ENCODE measurements at regions not wholly inside any gene's neighbourhood (a gene's known extent, or its start where the extent isn't known, plus 50 kb on each side); places are given as distances from the start of the nearest gene placed in this dataset.

- no peaks in the 10 kb centered on the region for H3K4me1 ChIP-seq (ENCODE audit: insufficient read depth, low read length)
- H3K36me3 ChIP-seq (replicated peaks in 1 of 2; ENCODE audit: control insufficient read depth in 1 of 2, insufficient read depth in 2 of 2, low read length in 2 of 2): no peaks in the 10 kb centered on the region
- POLR2A ChIA-PET: no interaction called here
- intact Hi-C loops (cut with micrococcal nuclease; ENCODE audit: unreplicated experiment): no loop called here
- TF ChIP-seq HES4 (CRISPR knock-in tag; IDR thresholded peaks at IDR 0.05; ENCODE audit: borderline replicate concordance) (no peak), PCBP2 (optimal IDR thresholded peaks at IDR 0.05; ENCODE audit: low read depth, low read length, poor library complexity, severe bottlenecking) (no peak), ZBTB25 (CRISPR knock-in tag; IDR thresholded peaks at IDR 0.05) (no peak), IKZF4 (CRISPR knock-in tag; IDR thresholded peaks at IDR 0.05; ENCODE audit: borderline replicate concordance, low read depth, not compliant biosample characterization) (no peak), ZNF660 (CRISPR knock-in tag; IDR thresholded peaks at IDR 0.05; ENCODE audit: borderline replicate concordance, low read depth) (no peak), SMARCC2 (IDR thresholded peaks at IDR 0.05) (no peak), ZNF205 (CRISPR knock-in tag; IDR thresholded peaks at IDR 0.05) (no peak), ZNF496 (CRISPR knock-in tag; IDR thresholded peaks at IDR 0.05; ENCODE audit: insufficient replicate concordance) (no peak), ZNF30 (CRISPR knock-in tag; IDR thresholded peaks at IDR 0.05) (no peak), NFYB (CRISPR knock-in tag; IDR thresholded peaks at IDR 0.05) (no peak), PHF21A (CRISPR knock-in tag; IDR thresholded peaks at IDR 0.05) (no peak), CHD4 (IDR thresholded peaks at IDR 0.05; ENCODE audit: borderline replicate concordance, low read length) (no peak), ZNF678 (CRISPR knock-in tag; IDR thresholded peaks at IDR 0.05) (no peak), MXD4 (CRISPR knock-in tag; IDR thresholded peaks at IDR 0.05) (no peak), PHF20 (CRISPR knock-in tag; IDR thresholded peaks at IDR 0.05) (no peak)
- H2AFZ ChIP-seq (ENCODE audit: low read length): no peak overlapping the region
- no peak overlapping the region for H3K27ac ChIP-seq (ENCODE audit: extremely low read length, insufficient read depth, low read length)
- no peaks in the 10 kb centered on the region; the same call in none of the 2 replicates for H3K9me3 ChIP-seq (ENCODE audit: low read length)
- no peak overlapping the region for H3K4me2 ChIP-seq (ENCODE audit: low read depth, low read length)
- H3K9ac ChIP-seq (ENCODE audit: insufficient read depth, low read depth, low read length): no peak overlapping the region
- CTCF ChIA-PET (ENCODE audit: low intra/inter-chr PET ratio, low total read pairs): no interaction called here
- no peak overlapping the region for H3K4me3 ChIP-seq (replicated peaks in 1 of 3; ENCODE audit: insufficient read depth in 1 of 3, low read depth in 2 of 3, low read length in 3 of 3)
- WGBS (ENCODE audit: low lambda C conversion rate): 3% methylated on average over 3 of the region's 3 CpGs
- H4K20me1 ChIP-seq (ENCODE audit: insufficient read depth, low read length): no peaks in the 10 kb centered on the region
- FAIRE-seq (no peak), ATAC-seq (no peak), DNase-seq (ENCODE audit: low spot score) (no peak)
- H3K27me3 ChIP-seq (ENCODE audit: control insufficient read depth in 1 of 2, insufficient read depth in 2 of 2, low read length in 2 of 2): no peaks in the 10 kb centered on the region
- in situ Hi-C loops (cut with HindIII; ENCODE audit: extremely low pct_ligation_motif_present, low pct_unique_long_range_greater_than_20kb): no loop called here
- BruUV-seq (replicated peaks): no TSS peak
- no peaks in the 10 kb centered on the region for H3K79me2 ChIP-seq (ENCODE audit: insufficient read depth, low read length)
Observed at GRCh38 chr15:95328559-95328958, 1001.9 kb upstream of the NR2F2 start.
